Activated T-helper 17 cell treated with anti-CD3 and anti-CD28 coated beads, Interleukin-2, amount 50 U/mL, for 72 hours (primary cell): ENCODE measurements at regions not wholly inside any gene's neighbourhood (a gene's known extent, or its start where the extent isn't known, plus 50 kb on each side); places are given as distances from the start of the nearest gene placed in this dataset.

Source experiments
- ATAC-seq: fragments of 150-1000 bp; cut with Tn5 transposase; replicated peaks from 2 replicates; pipeline ENCODE4 v1.10.0; 2021; ENCODE audit warnings: mild to moderate bottlenecking, moderate library complexity
- H3K27ac Mint-ChIP-seq: one replicate; pipeline ENCODE4 v1.8.0; 2022; ENCODE audit warnings: mixed read lengths
- H3K27me3 Mint-ChIP-seq: one replicate; pipeline ENCODE4 v1.8.0; 2022; ENCODE audit warnings: mixed read lengths
- H3K36me3 Mint-ChIP-seq: one replicate; pipeline ENCODE4 v1.8.0; 2022; ENCODE audit warnings: low read depth, mild to moderate bottlenecking, mixed read lengths
- H3K4me1 Mint-ChIP-seq: one replicate; pipeline ENCODE4 v1.8.0; 2022; ENCODE audit warnings: mixed read lengths
- H3K4me3 Mint-ChIP-seq: one replicate; pipeline ENCODE4 v1.8.0; 2022; ENCODE audit warnings: mild to moderate bottlenecking, mixed read lengths
- H3K9me3 Mint-ChIP-seq: one replicate; pipeline ENCODE4 v1.8.0; 2022; ENCODE audit warnings: mixed read lengths

DNA sequence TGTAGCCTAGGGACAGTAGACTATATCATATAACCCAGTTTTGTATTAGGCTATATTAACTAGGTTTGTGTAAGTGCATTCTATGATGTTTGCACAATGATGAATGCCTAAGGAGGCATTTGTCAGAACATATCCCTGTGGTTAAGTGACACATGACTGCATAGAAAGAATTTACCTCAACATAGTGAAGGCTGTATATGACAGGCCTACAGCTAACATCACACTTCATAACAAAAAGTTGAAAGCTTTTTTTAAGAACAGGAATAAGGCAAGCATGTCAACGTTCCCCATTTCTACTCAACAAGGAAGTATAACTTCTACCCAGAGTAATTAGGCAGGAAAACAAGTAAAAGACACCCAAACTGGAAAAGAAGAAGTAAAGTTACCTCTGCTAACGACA lies 165.9 kb upstream of the NDST4 start:
- no peaks in the 10 kb centered on the region for H3K27me3 Mint-ChIP-seq
- peak; percentile 47 for ATAC-seq
- no peaks in the 10 kb centered on the region for H3K9me3 Mint-ChIP-seq
- H3K4me3 Mint-ChIP-seq: no peak overlapping the region
- H3K27ac Mint-ChIP-seq: no peak overlapping the region
- peaks cover 5% of the 10 kb centered on the region for H3K4me1 Mint-ChIP-seq
- H3K36me3 Mint-ChIP-seq: no peaks in the 10 kb centered on the region

DNA sequence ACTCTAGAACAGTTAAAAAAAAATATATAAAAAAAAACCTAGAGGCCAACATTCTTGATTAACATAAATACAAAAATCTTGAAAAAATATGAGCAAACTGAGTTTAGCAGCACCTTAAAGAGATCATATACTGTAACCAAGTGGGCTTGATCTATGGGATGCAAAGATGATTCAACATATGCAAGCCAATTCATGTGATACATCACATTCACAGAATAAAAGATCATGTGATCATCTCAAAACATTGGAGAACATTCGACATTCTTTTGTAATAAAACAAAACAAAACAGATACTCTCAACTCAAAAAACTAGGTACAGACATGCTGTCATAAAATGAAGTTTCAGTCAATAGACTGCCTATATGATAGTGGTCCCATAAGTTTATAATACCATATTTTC lies 165.4 kb upstream of the NDST4 start:
- ATAC-seq: no peak
- H3K27ac Mint-ChIP-seq: no peak overlapping the region
- H3K4me1 Mint-ChIP-seq: peaks cover 5% of the 10 kb centered on the region
- no peak overlapping the region for H3K4me3 Mint-ChIP-seq
- H3K9me3 Mint-ChIP-seq: no peaks in the 10 kb centered on the region
- H3K27me3 Mint-ChIP-seq: no peaks in the 10 kb centered on the region
- no peaks in the 10 kb centered on the region for H3K36me3 Mint-ChIP-seq

DNA sequence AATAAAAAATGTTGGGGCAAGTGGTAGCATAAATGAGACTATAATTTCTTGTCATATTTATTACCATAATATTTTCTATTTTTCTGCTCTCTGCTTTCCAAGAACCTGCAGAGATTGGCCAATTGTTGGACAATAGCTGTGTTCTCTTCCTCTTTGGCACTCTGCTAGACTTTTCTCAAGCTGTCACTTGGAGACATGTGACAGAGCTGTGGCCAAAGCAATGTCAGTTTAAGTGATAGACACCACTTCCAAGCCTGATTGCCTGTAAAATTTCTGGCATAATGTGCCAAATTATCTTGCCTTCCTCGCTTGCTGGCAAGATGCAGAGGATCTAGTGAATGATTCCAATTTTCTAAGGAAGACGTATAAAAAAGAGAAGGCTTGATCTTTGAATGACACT lies 162.2 kb upstream of the NDST4 start:
- no peak overlapping the region for H3K27ac Mint-ChIP-seq
- no peak overlapping the region for H3K4me3 Mint-ChIP-seq
- no peak for ATAC-seq
- no peaks in the 10 kb centered on the region for H3K27me3 Mint-ChIP-seq
- no peaks in the 10 kb centered on the region for H3K36me3 Mint-ChIP-seq
- peaks cover 5% of the 10 kb centered on the region for H3K4me1 Mint-ChIP-seq
- H3K9me3 Mint-ChIP-seq: no peaks in the 10 kb centered on the region

DNA sequence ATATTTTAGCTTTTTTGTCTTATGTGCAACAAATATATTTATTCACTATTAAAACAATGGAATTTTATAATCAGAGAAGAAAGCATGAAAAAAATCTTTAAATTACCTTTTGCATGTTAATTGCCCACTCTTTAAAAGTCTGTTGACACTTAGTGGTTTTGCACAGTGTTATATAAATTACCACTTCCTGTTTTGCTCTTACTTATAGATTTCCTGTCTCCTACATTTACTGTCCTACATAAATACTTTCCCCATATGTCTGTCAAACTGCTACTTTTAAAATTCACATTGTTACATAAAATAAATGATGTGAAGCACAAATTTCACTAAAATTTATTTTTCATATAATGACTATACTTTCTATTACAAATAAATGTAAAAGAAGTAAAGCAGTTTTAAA lies 161.1 kb upstream of the NDST4 start:
- peak; percentile 45 for ATAC-seq
- Mint-ChIP-seq H3K27ac (no peak overlapping the region), H3K4me1 (peaks cover 5% of the 10 kb centered on the region), H3K9me3 (no peaks in the 10 kb centered on the region), H3K27me3 (no peaks in the 10 kb centered on the region), H3K36me3 (no peaks in the 10 kb centered on the region), H3K4me3 (no peak overlapping the region)

DNA sequence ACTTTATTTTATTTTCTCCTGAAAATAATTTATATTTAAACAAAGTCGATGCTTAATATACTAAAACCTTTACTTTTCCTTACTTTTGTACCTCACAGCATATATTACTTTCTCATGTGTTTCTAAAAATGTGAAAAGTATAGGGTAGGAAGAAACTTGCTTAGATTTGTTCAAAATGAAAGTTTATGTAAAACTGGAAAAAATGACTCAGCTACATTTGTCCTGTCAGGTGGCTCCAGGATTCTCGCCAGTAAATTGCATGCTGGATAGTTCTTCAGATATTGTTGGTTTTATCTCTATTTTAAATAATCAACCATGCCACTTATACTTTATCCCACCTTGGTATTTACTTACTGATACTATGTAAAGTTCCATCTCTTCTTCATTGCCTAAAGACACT lies 159.2 kb upstream of the NDST4 start:
- no peaks in the 10 kb centered on the region for H3K27me3 Mint-ChIP-seq
- no peak overlapping the region for H3K27ac Mint-ChIP-seq
- H3K4me3 Mint-ChIP-seq: no peak overlapping the region
- no peak for ATAC-seq
- no peaks in the 10 kb centered on the region for H3K9me3 Mint-ChIP-seq
- H3K36me3 Mint-ChIP-seq: no peaks in the 10 kb centered on the region
- peaks cover 5% of the 10 kb centered on the region for H3K4me1 Mint-ChIP-seq

DNA sequence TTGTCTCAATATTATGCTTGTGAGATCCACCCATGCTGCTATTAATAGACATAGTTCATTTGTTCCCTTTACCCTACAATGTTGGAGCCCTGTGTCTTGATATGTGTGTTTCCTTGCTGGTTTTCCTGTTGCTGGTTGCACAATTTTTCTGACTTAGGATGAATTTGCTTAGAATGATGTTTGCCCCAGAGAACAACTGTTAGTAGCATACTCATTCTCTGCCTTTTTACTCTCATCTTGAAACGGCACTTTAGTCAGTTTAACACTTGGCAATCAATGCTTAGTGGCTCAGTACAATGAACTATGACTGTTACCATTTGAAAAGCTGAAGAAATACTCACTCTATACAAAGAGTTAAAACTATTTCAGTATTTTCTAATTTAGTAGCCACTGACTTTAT lies 158.8 kb upstream of the NDST4 start:
- H3K4me3 Mint-ChIP-seq: no peak overlapping the region
- peak; percentile 31 for ATAC-seq

DNA sequence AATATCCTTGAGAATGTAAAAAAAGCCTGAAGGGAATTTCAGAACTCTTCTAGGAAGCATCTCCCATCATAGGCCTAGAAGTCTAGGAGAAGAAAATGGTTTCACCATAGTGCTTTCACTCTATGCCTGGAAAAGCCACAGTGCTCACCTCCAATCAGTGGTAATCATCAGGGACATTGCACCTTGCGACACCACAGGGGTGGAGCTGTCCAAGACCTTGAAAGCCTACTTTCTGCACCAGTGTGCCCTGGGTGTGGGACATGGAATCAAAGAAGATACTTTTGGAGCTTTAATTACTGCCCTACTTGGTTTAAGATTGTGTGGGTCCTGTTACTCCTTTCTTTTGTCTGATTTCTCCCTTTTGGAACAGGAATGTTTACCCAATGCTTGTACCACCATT lies 146.8 kb upstream of the NDST4 start:
- H3K27me3 Mint-ChIP-seq: peaks cover under 1% of the 10 kb centered on the region
- no peaks in the 10 kb centered on the region for H3K36me3 Mint-ChIP-seq
- no peak overlapping the region for H3K4me3 Mint-ChIP-seq
- peaks cover 3% of the 10 kb centered on the region for H3K9me3 Mint-ChIP-seq
- ATAC-seq: no peak
- H3K4me1 Mint-ChIP-seq: no peaks in the 10 kb centered on the region
- H3K27ac Mint-ChIP-seq: no peak overlapping the region

More for the DNA sequence above, 158.8 kb upstream of the NDST4 start:
- no peaks in the 10 kb centered on the region for H3K27me3 Mint-ChIP-seq
- H3K27ac Mint-ChIP-seq: no peak overlapping the region
- no peaks in the 10 kb centered on the region for H3K36me3 Mint-ChIP-seq
- H3K4me1 Mint-ChIP-seq: peaks cover 5% of the 10 kb centered on the region
- no peaks in the 10 kb centered on the region for H3K9me3 Mint-ChIP-seq

DNA sequence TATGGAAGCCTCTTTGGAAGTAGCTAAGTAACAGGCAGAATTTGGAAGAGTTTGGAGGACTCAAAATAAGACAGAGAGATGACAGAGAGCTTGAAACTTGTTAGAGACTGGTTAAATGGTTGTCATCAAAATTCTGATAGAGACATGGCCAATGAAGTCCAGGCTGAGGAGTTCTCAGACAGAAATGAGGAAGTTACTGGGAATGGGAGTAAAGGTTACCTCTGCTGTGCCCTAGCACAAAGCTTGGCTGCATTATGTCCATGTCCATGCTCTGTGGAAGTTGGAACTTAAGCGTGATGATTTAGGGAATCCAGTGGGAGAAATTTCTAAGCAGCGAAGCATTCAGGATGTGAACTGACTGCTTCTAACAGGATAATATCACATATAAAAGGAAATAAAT lies 146.2 kb upstream of the NDST4 start:
- no peaks in the 10 kb centered on the region for H3K36me3 Mint-ChIP-seq
- no peak for ATAC-seq
- peaks cover 3% of the 10 kb centered on the region for H3K9me3 Mint-ChIP-seq
- H3K27ac Mint-ChIP-seq: no peak overlapping the region
- H3K27me3 Mint-ChIP-seq: peaks cover 3% of the 10 kb centered on the region
- H3K4me3 Mint-ChIP-seq: no peak overlapping the region
- H3K4me1 Mint-ChIP-seq: no peaks in the 10 kb centered on the region

DNA sequence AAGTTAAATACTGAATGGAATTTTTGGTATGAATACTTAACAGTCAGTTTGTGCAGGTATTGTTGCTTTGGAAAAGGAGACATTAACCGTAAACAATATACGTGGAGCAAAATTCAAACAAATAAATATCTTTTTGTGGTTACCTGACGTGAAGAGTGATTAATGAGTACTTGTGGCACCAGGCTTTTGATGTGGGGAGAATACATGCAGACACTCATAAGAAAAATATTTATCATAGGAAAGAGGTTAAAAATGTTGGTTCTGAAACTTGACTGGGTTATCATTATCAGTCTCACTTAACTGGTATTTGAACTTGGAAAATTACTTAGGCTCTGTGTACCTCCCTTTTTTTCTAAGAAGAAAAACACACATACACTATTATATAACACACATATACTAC lies 136.4 kb upstream of the NDST4 start:
- H3K27ac Mint-ChIP-seq: no peak overlapping the region

DNA sequence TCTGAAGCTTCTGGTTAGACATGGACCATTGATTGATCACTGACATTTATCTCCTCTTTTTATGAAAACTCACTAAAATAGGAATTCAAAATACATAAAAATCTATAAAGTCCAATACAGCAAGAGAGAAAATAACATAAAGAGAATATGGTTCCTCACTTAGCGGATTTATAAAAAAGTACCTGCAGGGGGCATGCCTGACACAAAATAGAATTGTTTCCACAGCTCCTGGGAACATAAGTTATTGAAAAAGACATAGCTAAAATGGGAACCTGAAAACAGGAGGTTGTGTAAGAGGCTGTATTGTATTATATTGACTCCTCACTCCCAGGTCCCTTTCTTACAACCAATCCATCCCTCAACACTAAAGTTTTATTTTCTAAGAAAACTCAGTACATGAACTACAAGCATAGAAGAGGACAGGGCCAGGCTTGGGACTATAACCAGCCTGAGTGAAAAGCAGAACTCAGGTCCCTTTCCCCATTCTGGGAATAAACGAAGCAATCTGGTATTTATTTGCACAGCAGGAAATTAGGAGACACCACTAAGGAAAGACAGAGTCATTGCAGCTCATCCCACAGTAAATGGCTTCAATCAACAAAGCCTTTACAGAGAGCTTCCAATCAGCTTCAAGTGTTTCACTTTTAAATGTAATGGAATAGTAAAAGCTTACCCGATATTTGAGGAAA lies 121.1 kb upstream of the NDST4 start:
- H3K27me3 Mint-ChIP-seq: no peaks in the 10 kb centered on the region
- H3K4me3 Mint-ChIP-seq: no peak overlapping the region
- ATAC-seq: no peak
- H3K36me3 Mint-ChIP-seq: no peaks in the 10 kb centered on the region
- no peaks in the 10 kb centered on the region for H3K4me1 Mint-ChIP-seq
- no peaks in the 10 kb centered on the region for H3K9me3 Mint-ChIP-seq
- H3K27ac Mint-ChIP-seq: no peak overlapping the region

More for the DNA sequence above, 136.4 kb upstream of the NDST4 start:
- H3K27me3 Mint-ChIP-seq: no peaks in the 10 kb centered on the region
- no peak for ATAC-seq
- no peaks in the 10 kb centered on the region for H3K36me3 Mint-ChIP-seq
- no peaks in the 10 kb centered on the region for H3K9me3 Mint-ChIP-seq
- no peak overlapping the region for H3K4me3 Mint-ChIP-seq
- H3K4me1 Mint-ChIP-seq: no peaks in the 10 kb centered on the region

DNA sequence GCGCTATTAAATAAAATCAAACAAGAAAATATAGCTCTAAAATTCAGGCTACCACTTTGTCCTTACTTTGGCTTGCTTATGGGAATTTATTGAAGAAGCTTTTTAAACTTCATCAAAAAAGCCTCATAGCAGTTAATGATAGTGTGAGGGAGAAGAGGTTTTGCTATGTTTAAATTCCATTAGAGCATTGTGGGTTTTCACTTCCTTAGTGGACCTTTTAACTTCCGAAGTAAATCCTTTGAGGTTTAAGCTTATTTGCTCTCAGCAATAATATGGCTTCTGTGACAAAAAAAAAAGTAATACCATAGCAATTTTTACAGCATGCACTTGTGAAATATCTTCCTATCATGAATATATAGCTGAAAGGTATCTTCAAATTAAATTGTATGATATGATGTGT lies 120.2 kb upstream of the NDST4 start:
- Mint-ChIP-seq H3K36me3 (no peaks in the 10 kb centered on the region), H3K27ac (no peak overlapping the region), H3K27me3 (no peaks in the 10 kb centered on the region), H3K4me3 (no peak overlapping the region), H3K9me3 (no peaks in the 10 kb centered on the region), H3K4me1 (no peaks in the 10 kb centered on the region)
- no peak for ATAC-seq

DNA sequence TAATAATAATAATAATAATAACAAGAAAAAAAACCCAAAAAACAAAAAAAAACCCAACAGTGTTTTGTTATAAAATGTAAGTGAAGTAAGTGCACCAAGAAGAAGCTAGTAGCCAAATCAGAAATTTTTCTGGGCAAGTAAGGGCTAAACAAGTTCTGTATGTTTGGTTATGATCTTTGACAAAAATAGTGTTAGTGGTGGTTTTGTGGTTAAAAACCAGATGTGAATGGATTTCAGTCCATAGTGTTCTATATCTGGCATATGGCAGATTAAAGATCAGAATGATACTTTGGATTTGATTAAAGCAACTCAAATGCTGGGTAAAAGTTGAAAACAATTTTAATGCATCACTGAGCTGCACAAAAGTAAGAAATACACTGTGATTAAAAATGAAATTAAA lies 116.5 kb upstream of the NDST4 start:
- no peak overlapping the region for H3K27ac Mint-ChIP-seq
- no peak overlapping the region for H3K4me3 Mint-ChIP-seq
- H3K27me3 Mint-ChIP-seq: no peaks in the 10 kb centered on the region
- H3K36me3 Mint-ChIP-seq: no peaks in the 10 kb centered on the region
- no peaks in the 10 kb centered on the region for H3K4me1 Mint-ChIP-seq
- no peaks in the 10 kb centered on the region for H3K9me3 Mint-ChIP-seq
- ATAC-seq: no peak

DNA sequence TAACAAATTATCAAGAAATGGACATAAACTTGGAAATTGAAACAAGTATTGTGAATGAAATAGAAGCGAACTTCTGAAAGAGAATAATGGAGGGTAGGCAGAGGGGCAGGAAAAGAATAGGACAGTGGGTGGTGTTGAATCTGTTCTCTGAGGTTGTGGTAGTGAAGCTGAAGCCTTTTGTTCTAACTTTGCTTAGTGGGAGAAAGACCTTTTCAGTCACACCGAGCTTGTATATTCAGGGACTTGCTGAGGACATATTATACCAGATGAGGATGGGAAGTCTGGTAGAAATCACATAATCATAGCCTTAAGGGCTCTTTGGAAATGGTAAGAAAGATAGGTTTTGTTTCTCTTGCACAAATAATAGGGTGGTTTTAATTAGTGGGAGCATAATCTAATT lies 115.4 kb upstream of the NDST4 start:
- no peak for ATAC-seq
- Mint-ChIP-seq H3K4me3 (no peak overlapping the region), H3K4me1 (no peaks in the 10 kb centered on the region), H3K9me3 (no peaks in the 10 kb centered on the region), H3K27ac (no peak overlapping the region), H3K27me3 (no peaks in the 10 kb centered on the region), H3K36me3 (no peaks in the 10 kb centered on the region)

DNA sequence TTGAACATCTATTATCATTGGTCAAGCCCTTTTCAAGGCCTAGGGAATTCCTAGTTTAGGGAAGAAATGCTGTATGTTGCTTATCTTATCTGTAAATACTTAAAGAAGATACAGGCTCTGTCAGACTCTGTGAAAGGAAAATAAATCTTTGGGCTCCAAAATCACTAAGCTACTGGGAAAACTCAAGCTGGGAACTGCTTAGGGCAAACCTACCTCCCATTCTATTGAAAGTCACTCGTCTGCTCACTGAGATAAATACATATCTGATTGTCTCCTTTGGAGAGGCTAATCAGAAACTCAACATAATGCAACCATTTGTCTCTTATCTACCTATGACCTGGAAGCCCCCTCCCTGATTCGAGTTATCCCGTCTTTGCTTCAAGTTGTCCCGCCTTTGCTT lies 108.6 kb upstream of the NDST4 start:
- no peak overlapping the region for H3K4me3 Mint-ChIP-seq
- no peak for ATAC-seq

DNA sequence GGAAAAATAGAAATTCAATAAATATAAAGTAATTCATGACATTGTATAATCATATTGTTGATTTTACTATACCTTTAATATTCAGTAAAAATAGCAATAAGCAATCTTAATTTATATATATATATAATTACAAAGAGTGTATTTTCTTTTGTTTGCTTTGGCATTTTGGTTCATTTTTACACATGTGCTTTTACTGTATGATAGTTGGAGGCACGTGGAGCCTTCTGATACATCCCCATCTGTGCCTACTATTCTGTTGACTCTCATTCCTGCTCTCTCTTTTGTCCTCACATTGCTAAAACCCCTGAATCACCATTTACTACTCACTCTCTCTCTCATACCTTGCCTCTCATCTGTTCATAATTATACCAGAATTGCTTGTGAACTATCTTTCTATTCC lies 106.4 kb upstream of the NDST4 start:
- Mint-ChIP-seq H3K27ac (no peak overlapping the region), H3K27me3 (peaks cover 4% of the 10 kb centered on the region), H3K4me1 (no peaks in the 10 kb centered on the region), H3K4me3 (no peak overlapping the region), H3K36me3 (no peaks in the 10 kb centered on the region), H3K9me3 (no peaks in the 10 kb centered on the region)
- ATAC-seq: no peak

More for the DNA sequence above, 108.6 kb upstream of the NDST4 start:
- Mint-ChIP-seq H3K9me3 (no peaks in the 10 kb centered on the region), H3K4me1 (no peaks in the 10 kb centered on the region), H3K27ac (no peak overlapping the region), H3K36me3 (no peaks in the 10 kb centered on the region), H3K27me3 (peaks cover 4% of the 10 kb centered on the region)

DNA sequence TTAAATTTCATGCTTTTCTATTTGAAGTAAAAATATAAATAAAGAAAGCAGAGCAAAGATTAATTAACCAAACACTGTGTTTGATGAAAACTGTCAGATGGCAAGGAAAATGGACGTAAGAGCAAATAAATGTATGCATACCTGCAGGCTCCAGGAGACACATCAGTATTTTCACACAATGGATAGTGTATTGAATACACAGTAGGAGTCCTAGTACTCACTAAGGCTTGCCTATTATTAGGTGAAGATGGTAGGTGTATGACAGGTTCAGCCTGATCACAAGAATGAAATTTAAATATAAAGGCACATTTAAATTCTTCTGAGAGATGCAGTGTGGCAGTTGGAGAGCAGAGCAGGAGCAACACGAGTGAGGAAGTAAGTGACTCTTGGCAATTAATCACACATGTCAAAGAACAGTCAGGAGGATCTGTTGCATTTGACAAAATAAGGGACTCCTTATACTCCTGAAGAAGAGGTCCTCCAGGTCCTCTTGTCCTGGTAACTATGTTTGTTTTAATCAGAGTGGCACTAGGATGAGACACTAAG lies 106.0 kb upstream of the NDST4 start:
- H3K4me1 Mint-ChIP-seq: no peaks in the 10 kb centered on the region
- no peak overlapping the region for H3K27ac Mint-ChIP-seq
- no peak for ATAC-seq
- H3K9me3 Mint-ChIP-seq: no peaks in the 10 kb centered on the region
- H3K4me3 Mint-ChIP-seq: no peak overlapping the region
- H3K36me3 Mint-ChIP-seq: no peaks in the 10 kb centered on the region
- H3K27me3 Mint-ChIP-seq: peaks cover 4% of the 10 kb centered on the region
